B cell (primary cell): ENCODE measurements at regions not wholly inside any gene's neighbourhood (a gene's known extent, or its start where the extent isn't known, plus 50 kb on each side); places are given as distances from the start of the nearest gene placed in this dataset.

Experiments
- EZH2 ChIP-seq: IDR thresholded peaks from 2 replicates; pipeline ENCODE4 v1.6.1; 2012; ENCODE audit warnings: borderline replicate concordance, low read depth, mild to moderate bottlenecking, moderate library complexity, low read length; ENCODE audit not compliant: insufficient read depth, poor library complexity, severe bottlenecking
- TF ChIP-seq, protein P1 (sequence below): fragments of 200-600 bp; IDR thresholded peaks from one replicate; pipeline ENCODE4 v1.8.0; 2022; ENCODE audit warnings: antibody characterized with exemption, mild to moderate bottlenecking

DNA sequence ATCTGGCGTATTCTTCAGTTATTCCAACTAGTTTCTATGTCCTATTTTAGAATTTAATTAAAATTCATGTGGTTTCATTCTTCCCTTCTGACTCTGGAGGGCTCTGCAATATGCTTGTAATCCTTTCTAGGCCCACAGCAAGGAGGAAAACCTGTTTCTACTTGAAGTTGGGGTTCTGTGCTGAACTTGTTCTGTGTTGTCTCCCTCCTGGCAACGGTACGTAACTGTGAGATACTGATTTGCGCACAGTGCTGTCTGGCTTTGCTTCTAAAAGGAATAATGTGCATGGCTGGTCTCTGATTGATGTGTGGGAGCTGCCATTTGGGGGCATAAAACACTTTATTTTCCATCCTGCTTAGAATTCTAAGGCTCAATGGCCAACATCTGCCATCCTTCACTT lies 81.7 kb downstream of the NABP1 start:
- TF ChIP-seq, protein P1, sequence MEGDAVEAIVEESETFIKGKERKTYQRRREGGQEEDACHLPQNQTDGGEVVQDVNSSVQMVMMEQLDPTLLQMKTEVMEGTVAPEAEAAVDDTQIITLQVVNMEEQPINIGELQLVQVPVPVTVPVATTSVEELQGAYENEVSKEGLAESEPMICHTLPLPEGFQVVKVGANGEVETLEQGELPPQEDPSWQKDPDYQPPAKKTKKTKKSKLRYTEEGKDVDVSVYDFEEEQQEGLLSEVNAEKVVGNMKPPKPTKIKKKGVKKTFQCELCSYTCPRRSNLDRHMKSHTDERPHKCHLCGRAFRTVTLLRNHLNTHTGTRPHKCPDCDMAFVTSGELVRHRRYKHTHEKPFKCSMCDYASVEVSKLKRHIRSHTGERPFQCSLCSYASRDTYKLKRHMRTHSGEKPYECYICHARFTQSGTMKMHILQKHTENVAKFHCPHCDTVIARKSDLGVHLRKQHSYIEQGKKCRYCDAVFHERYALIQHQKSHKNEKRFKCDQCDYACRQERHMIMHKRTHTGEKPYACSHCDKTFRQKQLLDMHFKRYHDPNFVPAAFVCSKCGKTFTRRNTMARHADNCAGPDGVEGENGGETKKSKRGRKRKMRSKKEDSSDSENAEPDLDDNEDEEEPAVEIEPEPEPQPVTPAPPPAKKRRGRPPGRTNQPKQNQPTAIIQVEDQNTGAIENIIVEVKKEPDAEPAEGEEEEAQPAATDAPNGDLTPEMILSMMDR: no peak
- no peak for TF ChIP-seq EZH2
